Inferior parietal cortex (tissue), 1 donor: ENCODE measurements at regions not wholly inside any gene's neighbourhood (a gene's known extent, or its start where the extent isn't known, plus 50 kb on each side); places are given as distances from the start of the nearest gene placed in this dataset.

ENCODE experiments used
- DNase-seq: peaks from one replicate; pipeline ENCODE4 v3.0.0-alpha.2; 2016; ENCODE audit errors: extremely low spot score

GRCh38 chr22:44592126-44592823 is 94.2 kb upstream of the RTL6 start:
- DNase-seq: no peak

- no peak for DNase-seq
Observed at GRCh38 chr22:44591146-44591790, 93.2 kb upstream of the RTL6 start.

- no peak for DNase-seq
Observed at GRCh38 chr22:44590291-44590690, 92.3 kb upstream of the RTL6 start.

GRCh38 chr22:44589831-44590230 is 91.8 kb upstream of the RTL6 start:
- no peak for DNase-seq

GRCh38 chr22:44588348-44588747 is 90.3 kb upstream of the RTL6 start:
- no peak for DNase-seq

- no peak for DNase-seq
Observed at GRCh38 chr22:44587737-44588310, 89.8 kb upstream of the RTL6 start.

GRCh38 chr22:44586999-44587736 is 89.1 kb upstream of the RTL6 start:
- DNase-seq: no peak

GRCh38 chr22:44586351-44586990 is 88.4 kb upstream of the RTL6 start:
- no peak for DNase-seq

- no peak for DNase-seq
Observed at GRCh38 chr22:44585559-44586350, 87.7 kb upstream of the RTL6 start.

- DNase-seq: no peak
Observed at GRCh38 chr22:44584256-44584902, 86.3 kb upstream of the RTL6 start.

GRCh38 chr22:44583854-44584253 is 85.8 kb upstream of the RTL6 start:
- DNase-seq: no peak

- DNase-seq: no peak
Observed at GRCh38 chr22:44583061-44583760, 85.2 kb upstream of the RTL6 start.

GRCh38 chr22:44582016-44582415 is 84.0 kb upstream of the RTL6 start:
- DNase-seq: no peak

GRCh38 chr22:44581096-44581435 is 83.0 kb upstream of the RTL6 start:
- no peak for DNase-seq

GRCh38 chr22:44580176-44581095 is 82.4 kb upstream of the RTL6 start:
- DNase-seq: no peak

- DNase-seq: no peak
Observed at GRCh38 chr22:44578516-44579230, 80.6 kb upstream of the RTL6 start.

- no peak for DNase-seq
Observed at GRCh38 chr22:44578110-44578457, 80.1 kb upstream of the RTL6 start.

GRCh38 chr22:44577391-44578109 is 79.5 kb upstream of the RTL6 start:
- DNase-seq: no peak
